ENCODE measurements at regions not wholly inside any gene's neighbourhood (a gene's known extent, or its start where the extent isn't known, plus 50 kb on each side); places are given as distances from the start of the nearest gene placed in this dataset.
"Not testable (repeated sequence)": the region's sequence is repeated elsewhere in the genome, so short reads cannot be mapped to it uniquely, and the experiment has no call there.

GRCh38 chr1:88566615-88567387 is 117.3 kb upstream of the PKN2 start:
- Mint-ChIP-seq H3K4me3 (no peak overlapping the region), H3K4me1 (ENCODE audit: low read depth in 2 of 2) (no peaks in the 10 kb centered on the region), H3K27ac (no peak overlapping the region), H3K36me3 (no peaks in the 10 kb centered on the region), H3K9me3 (no peaks in the 10 kb centered on the region), H3K27me3 (peaks cover 12 to 13% of the 10 kb centered on the region in 2 donors)
- ATAC-seq (no peak), DNase-seq (ENCODE audit: low spot score) (no peak)

- no peak for ATAC-seq
- Mint-ChIP-seq H3K4me1 (ENCODE audit: low read depth in 2 of 2) (no peaks in the 10 kb centered on the region), H3K9me3 (no peaks in the 10 kb centered on the region), H3K36me3 (no peaks in the 10 kb centered on the region), H3K4me3 (no peak overlapping the region), H3K27me3 (peaks cover 16 to 19% of the 10 kb centered on the region in 2 donors), H3K27ac (no peak overlapping the region)
- no peak for DNase-seq (ENCODE audit: low spot score)
These were observed 112.6 kb upstream of the PKN2 start for GRCh38 chr1:88571506-88571905.

- no peak overlapping the region for H3K4me3 Mint-ChIP-seq
- no peaks in the 10 kb centered on the region for H3K4me1 Mint-ChIP-seq (ENCODE audit: low read depth in 2 of 2)
- peaks cover 6 to 33% of the 10 kb centered on the region in 2 donors for H3K27me3 Mint-ChIP-seq
- H3K27ac Mint-ChIP-seq, result no peak overlapping the region
- H3K9me3 Mint-ChIP-seq, result no peaks in the 10 kb centered on the region
- no peaks in the 10 kb centered on the region for H3K36me3 Mint-ChIP-seq
- DNase-seq (ENCODE audit: low spot score) (no peak), ATAC-seq (no peak)
These were observed 104.5 kb upstream of the PKN2 start for GRCh38 chr1:88579598-88579997.

GRCh38 chr1:88581703-88582102 is 102.4 kb upstream of the PKN2 start:
- DNase-seq (ENCODE audit: low spot score) (no peak), ATAC-seq (no peak)
- H3K27ac Mint-ChIP-seq, result no peak overlapping the region
- no peaks in the 10 kb centered on the region for H3K36me3 Mint-ChIP-seq
- no peaks in the 10 kb centered on the region for H3K4me1 Mint-ChIP-seq (ENCODE audit: low read depth in 2 of 2)
- H3K9me3 Mint-ChIP-seq, result no peaks in the 10 kb centered on the region
- peaks cover 12 to 52% of the 10 kb centered on the region in 2 donors for H3K27me3 Mint-ChIP-seq
- no peak overlapping the region for H3K4me3 Mint-ChIP-seq

GRCh38 chr1:88593358-88593757 is 90.7 kb upstream of the PKN2 start:
- Mint-ChIP-seq H3K9me3 (peaks cover 3% of the 10 kb centered on the region), H3K36me3 (no peaks in the 10 kb centered on the region), H3K27ac (no peak overlapping the region), H3K4me3 (no peak overlapping the region), H3K4me1 (ENCODE audit: low read depth in 2 of 2) (peaks cover 0 to 3% of the 10 kb centered on the region in 2 donors), H3K27me3 (peaks cover 16 to 17% of the 10 kb centered on the region in 2 donors)
- DNase-seq (ENCODE audit: low spot score), result no peak
- ATAC-seq, result no peak

- Mint-ChIP-seq H3K27me3 (peaks cover 10 to 12% of the 10 kb centered on the region in 2 donors), H3K27ac (no peak overlapping the region)
These were observed 88.6 kb upstream of the PKN2 start for GRCh38 chr1:88595355-88596002.

GRCh38 chr1:88597973-88598372 is 86.1 kb upstream of the PKN2 start:
- not testable (repeated sequence) for H3K4me3 Mint-ChIP-seq; DNase-seq (ENCODE audit: low spot score); ATAC-seq; H3K27me3 Mint-ChIP-seq; H3K9me3 Mint-ChIP-seq; H3K36me3 Mint-ChIP-seq; H3K4me1 Mint-ChIP-seq (ENCODE audit: low read depth in 2 of 2); H3K27ac Mint-ChIP-seq

More at GRCh38 chr1:88595355-88596002, 88.6 kb upstream of the PKN2 start:
- no peaks in the 10 kb centered on the region for H3K36me3 Mint-ChIP-seq
- no peak for DNase-seq (ENCODE audit: low spot score)
- peak in 1 of 2 donors; percentile 33 for ATAC-seq
- H3K9me3 Mint-ChIP-seq, result no peaks in the 10 kb centered on the region
- H3K4me3 Mint-ChIP-seq, result no peak overlapping the region
- H3K4me1 Mint-ChIP-seq (ENCODE audit: low read depth in 2 of 2), result peaks cover 0 to 3% of the 10 kb centered on the region in 2 donors

GRCh38 chr1:88608139-88608943 is 75.7 kb upstream of the PKN2 start:
- DNase-seq (ENCODE audit: low spot score) (no peak), ATAC-seq (no peak)
- no peak overlapping the region for H3K27ac Mint-ChIP-seq
- H3K9me3 Mint-ChIP-seq, result no peaks in the 10 kb centered on the region
- H3K36me3 Mint-ChIP-seq, result no peaks in the 10 kb centered on the region
- no peak overlapping the region for H3K4me3 Mint-ChIP-seq
- peaks cover 0 to 4% of the 10 kb centered on the region in 2 donors for H3K4me1 Mint-ChIP-seq (ENCODE audit: low read depth in 2 of 2)
- peaks cover 8 to 27% of the 10 kb centered on the region in 2 donors for H3K27me3 Mint-ChIP-seq

GRCh38 chr1:88609051-88609450 is 75.0 kb upstream of the PKN2 start:
- peaks cover 8 to 27% of the 10 kb centered on the region in 2 donors for H3K27me3 Mint-ChIP-seq
- DNase-seq (ENCODE audit: low spot score), result no peak
- H3K36me3 Mint-ChIP-seq, result no peaks in the 10 kb centered on the region
- H3K27ac Mint-ChIP-seq, result no peak overlapping the region
- H3K4me3 Mint-ChIP-seq, result no peak overlapping the region
- H3K4me1 Mint-ChIP-seq (ENCODE audit: low read depth in 2 of 2), result peaks cover 0 to 4% of the 10 kb centered on the region in 2 donors
- no peaks in the 10 kb centered on the region for H3K9me3 Mint-ChIP-seq
- ATAC-seq, result no peak

GRCh38 chr1:88610687-88611086 is 73.4 kb upstream of the PKN2 start:
- no peak overlapping the region for H3K4me3 Mint-ChIP-seq
- no peaks in the 10 kb centered on the region for H3K9me3 Mint-ChIP-seq
- peaks cover 0 to 4% of the 10 kb centered on the region in 2 donors for H3K4me1 Mint-ChIP-seq (ENCODE audit: low read depth in 2 of 2)
- no peaks in the 10 kb centered on the region for H3K36me3 Mint-ChIP-seq
- no peak overlapping the region for H3K27ac Mint-ChIP-seq
- DNase-seq (ENCODE audit: low spot score) (no peak), ATAC-seq (no peak)
- peaks cover 8 to 27% of the 10 kb centered on the region in 2 donors for H3K27me3 Mint-ChIP-seq

GRCh38 chr1:88612292-88612691 is 71.8 kb upstream of the PKN2 start:
- no peak overlapping the region for H3K27ac Mint-ChIP-seq
- no peaks in the 10 kb centered on the region for H3K9me3 Mint-ChIP-seq
- H3K27me3 Mint-ChIP-seq, result peaks cover 8 to 16% of the 10 kb centered on the region in 2 donors

GRCh38 chr1:88612773-88613172 is 71.3 kb upstream of the PKN2 start:
- ATAC-seq (no peak), DNase-seq (ENCODE audit: low spot score) (no peak)
- Mint-ChIP-seq H3K27me3 (peaks cover 8 to 13% of the 10 kb centered on the region in 2 donors), H3K9me3 (peaks cover 2% of the 10 kb centered on the region), H3K36me3 (peaks cover 10% of the 10 kb centered on the region), H3K4me3 (no peak overlapping the region), H3K4me1 (ENCODE audit: low read depth in 2 of 2) (peaks cover 0 to 4% of the 10 kb centered on the region in 2 donors), H3K27ac (no peak overlapping the region)

More at GRCh38 chr1:88612292-88612691, 71.8 kb upstream of the PKN2 start:
- H3K4me3 Mint-ChIP-seq, result no peak overlapping the region
- ATAC-seq, result no peak
- peaks cover 0 to 4% of the 10 kb centered on the region in 2 donors for H3K4me1 Mint-ChIP-seq (ENCODE audit: low read depth in 2 of 2)
- DNase-seq (ENCODE audit: low spot score), result no peak
- H3K36me3 Mint-ChIP-seq, result peaks cover 5% of the 10 kb centered on the region

GRCh38 chr1:88618331-88618730 is 65.7 kb upstream of the PKN2 start:
- peaks cover 32% of the 10 kb centered on the region for H3K36me3 Mint-ChIP-seq
- ATAC-seq, result no peak
- no peak for DNase-seq (ENCODE audit: low spot score)
- no peak overlapping the region for H3K4me3 Mint-ChIP-seq
- H3K4me1 Mint-ChIP-seq (ENCODE audit: low read depth in 2 of 2), result no peaks in the 10 kb centered on the region
- peaks cover 19% of the 10 kb centered on the region for H3K9me3 Mint-ChIP-seq
- peaks cover 8 to 38% of the 10 kb centered on the region in 2 donors for H3K27me3 Mint-ChIP-seq
- H3K27ac Mint-ChIP-seq, result no peak overlapping the region

All from natural killer cell treated with Interleukin-12 subunit alpha and Interleukin-12 subunit beta and Interleukin-15 and Interleukin-18, amount 100 ng/mL, for 72 hours (primary cell).